Mucosa of descending colon (tissue), 3 donors: ENCODE measurements at regions not wholly inside any gene's neighbourhood (a gene's known extent, or its start where the extent isn't known, plus 50 kb on each side); places are given as distances from the start of the nearest gene placed in this dataset.

Experiments
- ATAC-seq: fragments of 200-7000 bp; cut with Tn5 transposase; one replicate; pipeline ENCODE4 v1.9.1; 2020; ENCODE audit warnings: mild to moderate bottlenecking, moderate library complexity
- DNase-seq, 3 donors: peaks; one replicate each; pipeline ENCODE4 v3.0.0-alpha.2; 2020
- H3K36me3 ChIP-seq: fragments of 200-600 bp; one replicate; pipeline ENCODE4 v1.8.0; 2021; ENCODE audit warnings: low read depth, mild to moderate bottlenecking
- H3K4me1 ChIP-seq: fragments of 200-600 bp; one replicate; pipeline ENCODE4 v1.8.0; 2021; ENCODE audit warnings: low read depth, mild to moderate bottlenecking
- H3K4me3 ChIP-seq: fragments of 200-600 bp; one replicate; pipeline ENCODE4 v1.8.0; 2021; ENCODE audit warnings: mild to moderate bottlenecking
- H3K9me3 ChIP-seq: fragments of 200-600 bp; one replicate; pipeline ENCODE4 v1.8.0; 2021; ENCODE audit warnings: mild to moderate bottlenecking
- intact Hi-C, 2 donors: fragments of 100-400 bp; cut with DNase I in 1 of 2; cut with micrococcal nuclease in 1 of 2; formaldehyde crosslinking; loops; one replicate each; pipeline versions ENCODE4 v1.11.0 to v1.11.1; 2022; cut with DNase I, micrococcal nuclease
- TF ChIP-seq, protein P1 (sequence below): fragments of 200-600 bp; IDR thresholded peaks from one replicate; pipeline ENCODE4 v1.8.0; 2022; ENCODE audit warnings: antibody characterized with exemption, mild to moderate bottlenecking
- donor health status: DM: no; HTN: no; CAD: no; lungs with moderate emphysema.
- donor health status: DM: no; HTN: no; CAD: no.
- donor health status: DM: no; HTN: yes; CAD: no.

DNA sequence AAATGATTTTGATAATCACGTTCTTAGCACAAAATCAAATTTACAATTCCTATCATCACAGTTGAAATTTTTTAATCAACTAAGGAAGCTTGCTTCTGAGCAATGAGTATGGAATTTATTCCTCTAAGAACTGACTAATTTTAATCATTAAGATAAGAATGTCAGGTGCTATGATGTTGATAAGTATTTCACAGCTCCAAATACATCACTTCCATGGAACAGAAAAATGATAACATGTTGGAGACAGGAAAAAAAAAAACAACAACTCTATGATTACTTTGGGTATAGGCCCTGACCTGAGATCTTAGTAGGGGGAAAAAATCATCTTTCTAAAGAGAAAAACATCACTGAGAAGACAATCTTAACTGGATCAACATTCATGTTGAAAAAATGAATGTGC is 89.4 kb upstream of the BMP2 start:
- Histone ChIP-seq H3K9me3 (no peaks in the 10 kb centered on the region), H3K4me3 (no peak overlapping the region), H3K36me3 (no peaks in the 10 kb centered on the region), H3K4me1 (no peaks in the 10 kb centered on the region)
- TF ChIP-seq, protein P1, sequence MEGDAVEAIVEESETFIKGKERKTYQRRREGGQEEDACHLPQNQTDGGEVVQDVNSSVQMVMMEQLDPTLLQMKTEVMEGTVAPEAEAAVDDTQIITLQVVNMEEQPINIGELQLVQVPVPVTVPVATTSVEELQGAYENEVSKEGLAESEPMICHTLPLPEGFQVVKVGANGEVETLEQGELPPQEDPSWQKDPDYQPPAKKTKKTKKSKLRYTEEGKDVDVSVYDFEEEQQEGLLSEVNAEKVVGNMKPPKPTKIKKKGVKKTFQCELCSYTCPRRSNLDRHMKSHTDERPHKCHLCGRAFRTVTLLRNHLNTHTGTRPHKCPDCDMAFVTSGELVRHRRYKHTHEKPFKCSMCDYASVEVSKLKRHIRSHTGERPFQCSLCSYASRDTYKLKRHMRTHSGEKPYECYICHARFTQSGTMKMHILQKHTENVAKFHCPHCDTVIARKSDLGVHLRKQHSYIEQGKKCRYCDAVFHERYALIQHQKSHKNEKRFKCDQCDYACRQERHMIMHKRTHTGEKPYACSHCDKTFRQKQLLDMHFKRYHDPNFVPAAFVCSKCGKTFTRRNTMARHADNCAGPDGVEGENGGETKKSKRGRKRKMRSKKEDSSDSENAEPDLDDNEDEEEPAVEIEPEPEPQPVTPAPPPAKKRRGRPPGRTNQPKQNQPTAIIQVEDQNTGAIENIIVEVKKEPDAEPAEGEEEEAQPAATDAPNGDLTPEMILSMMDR: no peak
- ATAC-seq (no peak), DNase-seq (no peak)
- intact Hi-C loops: no loop called here

DNA sequence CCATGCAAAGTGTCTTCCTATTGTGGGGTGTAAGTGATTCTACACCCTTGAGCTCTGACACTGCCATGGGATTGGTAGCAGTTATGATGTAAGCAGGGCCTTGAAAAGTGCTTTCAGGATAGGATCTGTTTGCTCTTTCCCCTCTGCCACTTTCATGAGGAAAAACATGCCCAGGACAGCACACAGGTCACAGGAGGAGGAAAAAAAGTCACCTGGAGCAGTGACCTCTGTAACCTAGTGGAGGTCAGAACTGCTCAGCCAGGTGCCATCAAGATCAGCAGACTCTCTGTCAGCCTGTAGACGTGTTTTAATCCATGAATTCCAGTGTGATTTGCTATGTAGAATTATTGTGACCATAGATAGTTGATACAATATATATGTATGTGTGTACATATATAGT is 92.7 kb upstream of the BMP2 start:
- TF ChIP-seq, protein P1: no peak
- H3K36me3 ChIP-seq: no peaks in the 10 kb centered on the region
- H3K4me3 ChIP-seq: no peak overlapping the region
- intact Hi-C loops: no loop called here
- H3K9me3 ChIP-seq: no peaks in the 10 kb centered on the region
- ATAC-seq (no peak), DNase-seq (no peak)
- no peaks in the 10 kb centered on the region for H3K4me1 ChIP-seq

DNA sequence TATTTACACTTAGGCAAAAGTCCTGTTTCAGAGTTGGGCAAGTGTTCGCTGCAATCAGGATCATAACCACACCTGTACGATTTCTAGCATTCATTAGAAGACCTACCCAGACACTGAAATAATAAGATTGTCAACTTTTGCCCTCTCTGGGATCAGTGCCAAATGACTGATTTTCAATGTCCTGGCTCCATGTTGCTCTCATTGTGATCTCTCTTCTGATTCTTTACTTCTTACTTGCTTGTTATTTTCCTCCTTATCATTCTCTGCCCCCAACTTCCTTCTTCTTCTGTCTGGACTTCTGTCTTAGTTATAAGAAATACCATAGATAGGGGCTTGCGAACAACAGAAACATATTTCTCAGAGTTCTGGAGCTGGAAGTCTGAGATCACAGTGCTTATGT is 94.4 kb upstream of the BMP2 start:
- H3K9me3 ChIP-seq: no peaks in the 10 kb centered on the region
- no peaks in the 10 kb centered on the region for H3K36me3 ChIP-seq
- no peak overlapping the region for H3K4me3 ChIP-seq
- TF ChIP-seq, protein P1: no peak
- H3K4me1 ChIP-seq: no peaks in the 10 kb centered on the region
- no peak for ATAC-seq
- DNase-seq: no peak
- intact Hi-C loops: no loop called here

DNA sequence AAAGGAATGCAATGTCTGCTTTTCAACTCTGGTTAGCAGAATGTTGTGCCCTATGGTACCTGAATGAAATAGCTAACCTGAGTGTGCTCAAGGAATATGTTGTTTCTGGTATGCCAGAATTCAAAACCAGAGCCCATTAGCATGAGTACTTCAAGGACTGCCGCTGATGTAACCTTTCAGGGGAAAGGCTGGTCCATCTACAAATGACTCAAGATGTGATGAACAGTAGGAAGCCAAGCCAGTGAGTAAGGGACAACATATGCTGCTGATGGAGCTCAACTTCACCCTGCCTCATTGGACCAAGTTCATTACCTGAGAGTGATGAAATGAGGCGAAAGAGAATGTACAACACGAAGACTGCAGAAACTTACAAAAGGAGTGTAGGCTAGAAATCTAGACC is 95.7 kb upstream of the BMP2 start:
- ATAC-seq: no peak
- intact Hi-C loops: no loop called here
- TF ChIP-seq, protein P1: no peak

DNA sequence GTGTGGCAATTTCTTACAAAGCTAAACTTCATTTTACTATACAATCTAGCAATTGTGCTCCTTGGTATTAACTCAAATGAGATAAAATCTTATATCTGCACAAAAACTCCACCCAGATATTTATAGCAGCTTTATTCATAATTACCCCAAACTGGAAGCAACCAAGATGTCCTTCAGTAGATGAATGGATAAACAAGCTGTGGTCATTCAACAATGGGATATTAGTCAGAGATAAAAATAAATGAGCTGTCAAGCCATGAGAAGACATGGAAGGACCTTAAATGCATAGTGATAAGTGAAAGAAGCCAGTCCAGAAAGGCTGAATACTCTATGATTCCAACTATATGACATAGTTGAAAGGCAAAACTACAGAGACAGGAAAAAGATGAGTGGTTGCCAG is 98.9 kb upstream of the BMP2 start:
- no peak for DNase-seq
- intact Hi-C loops: no loop called here

More for the DNA sequence above, 95.7 kb upstream of the BMP2 start:
- DNase-seq: no peak
- no peaks in the 10 kb centered on the region for H3K36me3 ChIP-seq
- no peak overlapping the region for H3K4me3 ChIP-seq
- H3K9me3 ChIP-seq: no peaks in the 10 kb centered on the region
- no peaks in the 10 kb centered on the region for H3K4me1 ChIP-seq

More for the DNA sequence above, 98.9 kb upstream of the BMP2 start:
- Histone ChIP-seq H3K4me3 (no peak overlapping the region), H3K4me1 (no peaks in the 10 kb centered on the region), H3K9me3 (no peaks in the 10 kb centered on the region), H3K36me3 (no peaks in the 10 kb centered on the region)
- TF ChIP-seq, protein P1: no peak
- no peak for ATAC-seq
